ENCODE measurements at regions not wholly inside any gene's neighbourhood (a gene's known extent, or its start where the extent isn't known, plus 50 kb on each side); places are given as distances from the start of the nearest gene placed in this dataset.

DNA sequence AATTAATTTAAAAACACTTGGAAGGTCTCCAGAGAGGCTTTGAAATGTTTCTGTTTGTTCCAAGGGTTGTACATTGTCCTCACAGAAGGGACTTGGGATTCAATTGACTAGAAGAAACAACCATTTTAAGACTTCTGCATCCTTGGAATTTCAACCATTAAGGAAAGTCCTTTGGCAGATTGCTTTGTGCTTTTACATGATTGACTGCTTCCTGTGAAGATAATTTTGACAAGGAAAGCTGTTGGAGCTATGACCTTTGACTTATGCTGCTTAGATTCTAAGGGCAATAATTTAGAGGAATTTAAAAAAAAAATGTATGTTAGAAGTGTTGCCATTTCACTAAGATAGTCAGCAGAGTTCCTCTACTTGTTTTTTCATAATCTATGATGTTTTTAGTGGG is 483.9 kb upstream of the TBL1XR1 start:
- POLR2A ChIA-PET, result no interaction called here
- no peak for DNase-seq (ENCODE audit: low read depth, low spot score)

DNA sequence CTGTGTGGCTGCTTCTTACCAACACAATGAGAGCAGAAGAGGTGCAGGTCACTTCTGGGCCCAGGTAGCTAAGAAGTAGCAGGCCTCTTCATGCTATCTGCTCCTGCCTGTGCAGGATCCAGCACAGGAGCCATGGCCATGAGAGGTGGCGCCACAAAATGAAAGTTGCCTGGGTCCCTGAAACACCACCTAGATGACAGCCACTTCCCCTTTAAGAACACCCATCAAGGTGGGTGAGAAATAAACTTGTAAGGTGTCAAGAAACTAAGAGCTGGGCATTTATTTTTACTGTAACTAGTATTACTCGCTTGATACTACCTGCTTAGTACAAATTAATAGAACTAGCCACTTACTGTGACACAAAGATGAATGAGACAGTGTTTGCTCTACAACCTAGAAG is 484.6 kb upstream of the TBL1XR1 start:
- ChIA-PET CTCF (no interaction called here), POLR2A (no interaction called here)
- no peak for DNase-seq (ENCODE audit: low read depth, low spot score)
- H3K4me3 ChIP-seq (ENCODE audit: low read depth, low read length), result no peak overlapping the region
- TF ChIP-seq, protein P1, sequence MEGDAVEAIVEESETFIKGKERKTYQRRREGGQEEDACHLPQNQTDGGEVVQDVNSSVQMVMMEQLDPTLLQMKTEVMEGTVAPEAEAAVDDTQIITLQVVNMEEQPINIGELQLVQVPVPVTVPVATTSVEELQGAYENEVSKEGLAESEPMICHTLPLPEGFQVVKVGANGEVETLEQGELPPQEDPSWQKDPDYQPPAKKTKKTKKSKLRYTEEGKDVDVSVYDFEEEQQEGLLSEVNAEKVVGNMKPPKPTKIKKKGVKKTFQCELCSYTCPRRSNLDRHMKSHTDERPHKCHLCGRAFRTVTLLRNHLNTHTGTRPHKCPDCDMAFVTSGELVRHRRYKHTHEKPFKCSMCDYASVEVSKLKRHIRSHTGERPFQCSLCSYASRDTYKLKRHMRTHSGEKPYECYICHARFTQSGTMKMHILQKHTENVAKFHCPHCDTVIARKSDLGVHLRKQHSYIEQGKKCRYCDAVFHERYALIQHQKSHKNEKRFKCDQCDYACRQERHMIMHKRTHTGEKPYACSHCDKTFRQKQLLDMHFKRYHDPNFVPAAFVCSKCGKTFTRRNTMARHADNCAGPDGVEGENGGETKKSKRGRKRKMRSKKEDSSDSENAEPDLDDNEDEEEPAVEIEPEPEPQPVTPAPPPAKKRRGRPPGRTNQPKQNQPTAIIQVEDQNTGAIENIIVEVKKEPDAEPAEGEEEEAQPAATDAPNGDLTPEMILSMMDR (IDR thresholded peaks at IDR 0.05; ENCODE audit: insufficient read depth, low read length, missing control alignments), result no peak

More for the DNA sequence above, 483.9 kb upstream of the TBL1XR1 start:
- TF ChIP-seq, protein P1 (IDR thresholded peaks at IDR 0.05; ENCODE audit: insufficient read depth, low read length, missing control alignments), result no peak
- no peak overlapping the region for H3K4me3 ChIP-seq (ENCODE audit: low read depth, low read length)
- CTCF ChIA-PET, result no interaction called here

DNA sequence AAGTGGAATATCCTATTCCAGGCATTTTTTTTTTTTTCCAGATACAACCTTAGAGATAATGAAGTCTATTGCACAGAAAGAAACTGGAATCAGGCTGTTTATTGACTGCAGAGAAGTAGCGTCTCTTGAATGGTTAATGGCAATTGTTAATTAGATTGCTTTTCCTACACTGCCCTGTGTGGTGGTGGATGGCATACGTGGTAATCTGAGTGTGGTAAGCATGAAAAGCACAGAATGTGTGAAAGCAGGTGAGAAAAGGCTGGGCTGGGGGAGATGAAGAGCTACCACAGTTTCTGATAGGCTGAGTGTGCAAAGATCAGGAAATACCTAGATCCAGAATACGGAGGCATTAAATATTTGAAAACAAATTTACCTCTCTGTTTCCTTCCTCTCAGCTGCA is 486.3 kb upstream of the TBL1XR1 start:
- CTCF ChIA-PET, result no interaction called here
- no peak for DNase-seq (ENCODE audit: low read depth, low spot score)
- TF ChIP-seq, protein P1 (IDR thresholded peaks at IDR 0.05; ENCODE audit: insufficient read depth, low read length, missing control alignments), result no peak
- no peak overlapping the region for H3K4me3 ChIP-seq (ENCODE audit: low read depth, low read length)
- POLR2A ChIA-PET, result no interaction called here

DNA sequence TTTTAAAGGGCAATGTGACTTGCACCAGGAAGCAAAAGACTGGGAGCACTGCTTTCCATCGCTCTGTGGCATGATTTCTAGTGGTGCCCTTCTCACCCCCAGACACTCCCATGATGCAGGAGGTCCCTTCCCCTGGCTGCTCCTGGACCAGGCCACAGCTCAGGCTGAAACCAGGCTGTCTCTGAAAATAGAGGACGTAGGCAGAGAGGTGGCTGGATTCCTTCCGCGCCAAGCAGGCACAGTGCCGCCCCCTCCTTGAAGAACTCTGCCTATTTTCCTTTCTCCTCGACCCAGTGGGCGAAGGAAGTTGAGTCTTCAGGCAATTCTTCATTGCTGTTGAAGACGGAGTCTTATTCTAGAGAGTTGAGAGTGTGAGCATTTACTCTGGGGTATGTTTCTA is 489.4 kb upstream of the TBL1XR1 start:
- no peak for DNase-seq (ENCODE audit: low read depth, low spot score)
- no peak overlapping the region for H3K4me3 ChIP-seq (ENCODE audit: low read depth, low read length)
- TF ChIP-seq, protein P1 (IDR thresholded peaks at IDR 0.05; ENCODE audit: insufficient read depth, low read length, missing control alignments), result no peak
- CTCF ChIA-PET, result no interaction called here
- POLR2A ChIA-PET, result no interaction called here

DNA sequence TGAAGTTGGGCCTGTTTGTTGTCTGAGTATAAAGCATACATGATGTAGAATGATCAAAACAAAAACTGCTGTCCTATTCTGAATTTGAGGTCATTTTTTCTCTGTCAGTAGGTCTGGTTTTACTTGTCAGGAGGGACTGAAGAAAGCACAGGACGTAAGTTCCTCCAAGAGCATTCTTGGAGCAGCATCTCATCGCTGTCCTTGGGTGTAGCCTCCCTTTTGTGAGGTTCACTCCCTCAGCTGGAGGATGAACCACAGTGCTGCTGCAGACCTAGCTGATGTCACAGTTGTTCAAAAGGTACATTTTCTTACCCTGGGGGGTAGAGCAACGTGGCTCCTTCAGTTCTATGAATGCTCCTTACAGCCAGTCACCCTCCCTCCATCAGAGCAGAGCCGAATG is 490.0 kb upstream of the TBL1XR1 start:
- POLR2A ChIA-PET, result no interaction called here
- no peak overlapping the region for H3K4me3 ChIP-seq (ENCODE audit: low read depth, low read length)
- TF ChIP-seq, protein P1 (IDR thresholded peaks at IDR 0.05; ENCODE audit: insufficient read depth, low read length, missing control alignments), result no peak
- CTCF ChIA-PET, result no interaction called here
- DNase-seq (ENCODE audit: low read depth, low spot score), result no peak

DNA sequence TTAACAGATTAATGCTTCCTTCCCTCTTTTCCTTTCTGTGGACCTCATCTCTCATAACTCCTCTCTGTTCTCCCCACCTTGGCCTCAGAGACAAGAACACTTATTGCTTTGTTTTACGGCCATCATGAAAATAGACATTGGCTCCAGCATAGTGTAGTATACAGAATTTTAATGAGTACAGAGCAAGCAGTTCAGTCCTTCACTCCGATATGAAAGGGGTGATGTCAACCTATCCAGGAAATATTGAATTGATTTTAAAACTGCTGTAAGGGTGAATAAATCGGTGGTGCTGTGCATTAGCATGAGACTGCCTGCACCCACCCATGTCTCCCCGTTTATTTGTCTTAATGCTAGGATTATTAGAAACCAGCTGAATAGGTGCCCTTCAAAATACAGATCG is 490.9 kb upstream of the TBL1XR1 start:
- POLR2A ChIA-PET, result no interaction called here
- no peak overlapping the region for H3K4me3 ChIP-seq (ENCODE audit: low read depth, low read length)
- DNase-seq (ENCODE audit: low read depth, low spot score), result no peak
- CTCF ChIA-PET, result no interaction called here
- TF ChIP-seq, protein P1 (IDR thresholded peaks at IDR 0.05; ENCODE audit: insufficient read depth, low read length, missing control alignments), result no peak

Measured in AG04449 (cell line).